Muscle layer of colon (tissue), 2 donors: ENCODE measurements at regions not wholly inside any gene's neighbourhood (a gene's known extent, or its start where the extent isn't known, plus 50 kb on each side); places are given as distances from the start of the nearest gene placed in this dataset.

Experiments used
- H3K27ac ChIP-seq: one replicate; pipeline ENCODE4 v1.7.0; 2013; ENCODE audit warnings: low read depth, mild to moderate bottlenecking, low read length, moderate library complexity
- H3K27me3 ChIP-seq, 2 donors: one replicate each; pipeline ENCODE4 v1.7.0; 2013; ENCODE audit warnings: low read length in 2 of 2, mild to moderate bottlenecking in 2 of 2; ENCODE audit not compliant: insufficient read depth in 2 of 2, control insufficient read depth in 1 of 2
- H3K36me3 ChIP-seq: one replicate; pipeline ENCODE4 v1.7.0; 2013; ENCODE audit warnings: mild to moderate bottlenecking, low read length; ENCODE audit not compliant: insufficient read depth
- H3K4me1 ChIP-seq: one replicate; pipeline ENCODE4 v1.7.0; 2013; ENCODE audit warnings: mild to moderate bottlenecking, low read length; ENCODE audit not compliant: insufficient read depth
- H3K4me3 ChIP-seq, 2 donors: one replicate each; pipeline ENCODE4 v1.7.0; 2013; ENCODE audit warnings: low read length in 2 of 2, low read depth in 1 of 2, mild to moderate bottlenecking in 1 of 2, moderate library complexity in 1 of 2
- H3K9ac ChIP-seq: one replicate; pipeline ENCODE4 v1.7.0; 2013; ENCODE audit warnings: low read length
- H3K9me3 ChIP-seq: one replicate; pipeline ENCODE4 v1.7.0; 2013; ENCODE audit warnings: mild to moderate bottlenecking, low read length
- donor health status: abdominal sarcoma.
- donor health status: Adenocarcinoma of cecum.

- Histone ChIP-seq H3K36me3 (no peaks in the 10 kb centered on the region), H3K9ac (no peak overlapping the region), H3K9me3 (no peaks in the 10 kb centered on the region), H3K4me1 (no peaks in the 10 kb centered on the region), H3K27ac (no peak overlapping the region), H3K27me3 (no peaks in the 10 kb centered on the region), H3K4me3 (no peak overlapping the region)
Measured at GRCh38 chr15:66641485-66642315, 60.3 kb upstream of the SMAD6 start.

GRCh38 chr15:66642514-66642913 lies 59.5 kb upstream of the SMAD6 start:
- Histone ChIP-seq H3K27ac (no peak overlapping the region), H3K9me3 (no peaks in the 10 kb centered on the region), H3K36me3 (no peaks in the 10 kb centered on the region), H3K9ac (no peak overlapping the region), H3K4me1 (no peaks in the 10 kb centered on the region), H3K4me3 (no peak overlapping the region), H3K27me3 (no peaks in the 10 kb centered on the region)

GRCh38 chr15:66643033-66643432 lies 59.0 kb upstream of the SMAD6 start:
- H3K4me1 ChIP-seq: no peaks in the 10 kb centered on the region
- no peaks in the 10 kb centered on the region for H3K27me3 ChIP-seq
- no peak overlapping the region for H3K27ac ChIP-seq
- H3K9me3 ChIP-seq: no peaks in the 10 kb centered on the region
- H3K4me3 ChIP-seq: no peak overlapping the region
- H3K9ac ChIP-seq: no peak overlapping the region
- no peaks in the 10 kb centered on the region for H3K36me3 ChIP-seq

GRCh38 chr15:66644000-66644787 lies 57.8 kb upstream of the SMAD6 start:
- no peak overlapping the region for H3K4me3 ChIP-seq
- no peaks in the 10 kb centered on the region for H3K27me3 ChIP-seq
- H3K36me3 ChIP-seq: no peaks in the 10 kb centered on the region
- no peaks in the 10 kb centered on the region for H3K4me1 ChIP-seq
- no peak overlapping the region for H3K27ac ChIP-seq
- no peaks in the 10 kb centered on the region for H3K9me3 ChIP-seq
- no peak overlapping the region for H3K9ac ChIP-seq

- no peak overlapping the region for H3K27ac ChIP-seq
- H3K9ac ChIP-seq: no peak overlapping the region
Measured at GRCh38 chr15:66644869-66645268, 57.2 kb upstream of the SMAD6 start.

GRCh38 chr15:66646308-66646707 lies 55.7 kb upstream of the SMAD6 start:
- Histone ChIP-seq H3K4me3 (no peak overlapping the region), H3K27me3 (no peaks in the 10 kb centered on the region), H3K9me3 (no peaks in the 10 kb centered on the region), H3K27ac (no peak overlapping the region), H3K36me3 (no peaks in the 10 kb centered on the region), H3K9ac (no peak overlapping the region), H3K4me1 (no peaks in the 10 kb centered on the region)

More at GRCh38 chr15:66644869-66645268, 57.2 kb upstream of the SMAD6 start:
- Histone ChIP-seq H3K4me1 (no peaks in the 10 kb centered on the region), H3K4me3 (no peak overlapping the region), H3K36me3 (no peaks in the 10 kb centered on the region), H3K27me3 (no peaks in the 10 kb centered on the region), H3K9me3 (no peaks in the 10 kb centered on the region)

GRCh38 chr15:66646799-66647198 lies 55.2 kb upstream of the SMAD6 start:
- Histone ChIP-seq H3K4me1 (no peaks in the 10 kb centered on the region), H3K4me3 (no peak overlapping the region), H3K36me3 (no peaks in the 10 kb centered on the region), H3K9ac (no peak overlapping the region), H3K27me3 (no peaks in the 10 kb centered on the region), H3K9me3 (no peaks in the 10 kb centered on the region), H3K27ac (no peak overlapping the region)

- no peaks in the 10 kb centered on the region for H3K27me3 ChIP-seq
- no peak overlapping the region for H3K4me3 ChIP-seq
- H3K36me3 ChIP-seq: no peaks in the 10 kb centered on the region
- no peak overlapping the region for H3K9ac ChIP-seq
- no peaks in the 10 kb centered on the region for H3K4me1 ChIP-seq
- no peak overlapping the region for H3K27ac ChIP-seq
- H3K9me3 ChIP-seq: no peaks in the 10 kb centered on the region
Measured at GRCh38 chr15:66647358-66647757, 54.7 kb upstream of the SMAD6 start.

- Histone ChIP-seq H3K9me3 (no peaks in the 10 kb centered on the region), H3K4me3 (no peak overlapping the region), H3K27ac (no peak overlapping the region), H3K9ac (no peak overlapping the region), H3K36me3 (no peaks in the 10 kb centered on the region), H3K4me1 (no peaks in the 10 kb centered on the region), H3K27me3 (no peaks in the 10 kb centered on the region)
Measured at GRCh38 chr15:66648588-66648987, 53.4 kb upstream of the SMAD6 start.

GRCh38 chr15:66649235-66649984 lies 52.6 kb upstream of the SMAD6 start:
- H3K36me3 ChIP-seq: no peaks in the 10 kb centered on the region
- no peaks in the 10 kb centered on the region for H3K4me1 ChIP-seq
- H3K4me3 ChIP-seq: no peak overlapping the region
- no peak overlapping the region for H3K27ac ChIP-seq
- H3K9me3 ChIP-seq: no peaks in the 10 kb centered on the region
- no peak overlapping the region for H3K9ac ChIP-seq
- no peaks in the 10 kb centered on the region for H3K27me3 ChIP-seq

GRCh38 chr15:66650433-66650832 lies 51.6 kb upstream of the SMAD6 start:
- Histone ChIP-seq H3K9ac (no peak overlapping the region), H3K27me3 (peaks cover 0 to 9% of the 10 kb centered on the region in 2 donors), H3K4me1 (no peaks in the 10 kb centered on the region), H3K36me3 (no peaks in the 10 kb centered on the region), H3K4me3 (no peak overlapping the region), H3K27ac (no peak overlapping the region), H3K9me3 (no peaks in the 10 kb centered on the region)
